ENCODE measurements at regions not wholly inside any gene's neighbourhood (a gene's known extent, or its start where the extent isn't known, plus 50 kb on each side); places are given as distances from the start of the nearest gene placed in this dataset.

- no peaks in the 10 kb centered on the region for H3K36me3 ChIP-seq
- peak overlapping the region; percentile 58 to 68 for H3K4me3 ChIP-seq
- peak; percentile 37 to 59 for TF ChIP-seq CTCF (IDR thresholded peaks at IDR 0.05)
- H3K27ac ChIP-seq, result peak overlapping the region; percentile 87 to 91
- H3K9me3 ChIP-seq, result no peaks in the 10 kb centered on the region
- peak; percentile 84 to 92 for DNase-seq
- peaks cover 0 to 20% (median 4%) of the 10 kb centered on the region in 4 donors for H3K4me1 ChIP-seq
- peaks cover 0 to 6% of the 10 kb centered on the region in 2 donors for H3K27me3 ChIP-seq
- intact Hi-C loops (cut with DNase I; ENCODE audit: low total_unique reads), result no loop called here
Observed at GRCh38 chr6:26216886-26217713, 129.9 kb downstream of the HFE start.

GRCh38 chr6:26217714-26218075 lies 130.5 kb downstream of the HFE start:
- Histone ChIP-seq H3K9me3 (no peaks in the 10 kb centered on the region), H3K36me3 (no peaks in the 10 kb centered on the region), H3K4me3 (peak overlapping the region; percentile 58 to 68), H3K27ac (peak overlapping the region; percentile 87 to 91), H3K27me3 (peaks cover 0 to 6% of the 10 kb centered on the region in 2 donors), H3K4me1 (peaks cover 0 to 20% (median 4%) of the 10 kb centered on the region in 4 donors)
- TF ChIP-seq CTCF (IDR thresholded peaks at IDR 0.05), result no peak
- no peak for DNase-seq
- intact Hi-C loops (cut with DNase I; ENCODE audit: low total_unique reads), result no loop called here

- Histone ChIP-seq H3K36me3 (no peaks in the 10 kb centered on the region), H3K9me3 (no peaks in the 10 kb centered on the region), H3K4me1 (peaks cover 0 to 20% (median 4%) of the 10 kb centered on the region in 4 donors), H3K27me3 (peaks cover 0 to 10% of the 10 kb centered on the region in 2 donors), H3K27ac (no peak overlapping the region), H3K4me3 (no peak overlapping the region)
- intact Hi-C loops (cut with DNase I; ENCODE audit: low total_unique reads), result no loop called here
- DNase-seq, result no peak
- TF ChIP-seq CTCF (IDR thresholded peaks at IDR 0.05), result no peak
Observed at GRCh38 chr6:26218824-26219223, 131.6 kb downstream of the HFE start.

GRCh38 chr6:26220145-26220970 lies 133.1 kb downstream of the HFE start:
- no peak for TF ChIP-seq CTCF (IDR thresholded peaks at IDR 0.05)
- intact Hi-C loops (cut with DNase I; ENCODE audit: low total_unique reads), result no loop called here

GRCh38 chr6:26221186-26221585 lies 134.0 kb downstream of the HFE start:
- Histone ChIP-seq H3K36me3 (peaks cover 0 to 8% (median 0%) of the 10 kb centered on the region in 3 donors), H3K27me3 (peaks cover 3 to 10% of the 10 kb centered on the region in 2 donors), H3K9me3 (peaks cover 0 to 5% (median 0%) of the 10 kb centered on the region in 3 donors), H3K4me3 (no peak overlapping the region), H3K4me1 (peaks cover 0 to 13% (median 2%) of the 10 kb centered on the region in 4 donors), H3K27ac (no peak overlapping the region)
- no peak for DNase-seq
- intact Hi-C loops (cut with DNase I; ENCODE audit: low total_unique reads), result no loop called here
- no peak for TF ChIP-seq CTCF (IDR thresholded peaks at IDR 0.05)

More at GRCh38 chr6:26220145-26220970, 133.1 kb downstream of the HFE start:
- H3K27ac ChIP-seq, result no peak overlapping the region
- H3K36me3 ChIP-seq, result peaks cover 0 to 4% (median 0%) of the 10 kb centered on the region in 3 donors
- DNase-seq, result no peak
- peaks cover 0 to 20% (median 5%) of the 10 kb centered on the region in 4 donors for H3K4me1 ChIP-seq
- peaks cover 3 to 10% of the 10 kb centered on the region in 2 donors for H3K27me3 ChIP-seq
- H3K4me3 ChIP-seq, result no peak overlapping the region
- peaks cover 0 to 5% (median 0%) of the 10 kb centered on the region in 3 donors for H3K9me3 ChIP-seq

Data from tibial artery (tissue), 4 donors.